ENCODE measurements at regions not wholly inside any gene's neighbourhood (a gene's known extent, or its start where the extent isn't known, plus 50 kb on each side); places are given as distances from the start of the nearest gene placed in this dataset.

DNA sequence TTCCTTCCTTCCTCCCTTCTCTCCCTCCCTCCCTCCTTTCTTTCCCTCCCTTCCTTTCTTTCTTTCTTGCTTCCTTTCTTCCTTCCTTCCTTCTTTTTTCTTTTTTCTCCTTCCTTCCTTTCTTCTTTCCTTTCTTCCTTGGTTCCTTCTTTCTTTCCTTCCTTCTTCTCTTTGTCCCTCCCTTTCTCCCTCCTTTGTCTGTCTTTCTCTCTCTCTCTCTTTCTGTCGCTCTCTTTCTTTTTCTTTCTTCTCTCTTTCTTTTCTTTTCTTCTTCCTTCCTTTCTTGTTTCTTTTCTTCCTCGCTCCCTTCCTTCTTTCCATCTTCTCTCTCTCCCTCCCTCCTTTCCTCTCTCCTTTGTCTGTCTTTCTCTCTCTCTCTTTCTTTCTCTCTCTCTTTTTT, 601.9 kb upstream of the JAG1 start:
- no peak overlapping the region for H3K9ac ChIP-seq (ENCODE audit: low read length)
- no peak overlapping the region for H3K4me3 ChIP-seq (ENCODE audit: low read length)
- H3K9me3 ChIP-seq (ENCODE audit: control insufficient read depth, low read length) = no peaks in the 10 kb centered on the region
- no peaks in the 10 kb centered on the region for H3K36me3 ChIP-seq (ENCODE audit: control insufficient read depth, insufficient read depth, low read length)
- H3K4me1 ChIP-seq (ENCODE audit: control insufficient read depth, insufficient read depth, low read length) = no peaks in the 10 kb centered on the region
- H3K27me3 ChIP-seq (ENCODE audit: control insufficient read depth, insufficient read depth, low read length) = no peaks in the 10 kb centered on the region

DNA sequence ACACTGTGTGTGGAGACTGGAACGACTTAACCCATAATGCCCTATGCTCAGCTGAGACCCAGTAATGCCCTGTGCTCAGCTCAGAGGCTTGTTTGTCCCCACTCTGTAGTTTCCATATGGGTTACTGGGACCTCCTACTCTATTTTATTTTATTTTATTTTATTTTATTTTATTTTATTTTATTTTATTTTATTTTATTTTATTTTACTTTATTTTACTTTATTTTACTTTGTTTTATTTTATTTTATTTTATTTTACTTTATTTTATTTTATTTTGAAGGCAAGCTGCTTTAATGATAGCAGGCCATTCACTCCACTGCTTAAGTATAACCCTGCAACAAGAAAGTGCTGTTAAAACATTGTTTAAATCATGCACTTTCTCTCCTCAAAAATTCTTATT, 603.4 kb upstream of the JAG1 start:
- Histone ChIP-seq H3K4me1 (ENCODE audit: control insufficient read depth, insufficient read depth, low read length) (no peaks in the 10 kb centered on the region), H3K9me3 (ENCODE audit: control insufficient read depth, low read length) (no peaks in the 10 kb centered on the region), H3K36me3 (ENCODE audit: control insufficient read depth, insufficient read depth, low read length) (no peaks in the 10 kb centered on the region), H3K9ac (ENCODE audit: low read length) (no peak overlapping the region), H3K27me3 (ENCODE audit: control insufficient read depth, insufficient read depth, low read length) (no peaks in the 10 kb centered on the region), H3K4me3 (ENCODE audit: low read length) (no peak overlapping the region)

DNA sequence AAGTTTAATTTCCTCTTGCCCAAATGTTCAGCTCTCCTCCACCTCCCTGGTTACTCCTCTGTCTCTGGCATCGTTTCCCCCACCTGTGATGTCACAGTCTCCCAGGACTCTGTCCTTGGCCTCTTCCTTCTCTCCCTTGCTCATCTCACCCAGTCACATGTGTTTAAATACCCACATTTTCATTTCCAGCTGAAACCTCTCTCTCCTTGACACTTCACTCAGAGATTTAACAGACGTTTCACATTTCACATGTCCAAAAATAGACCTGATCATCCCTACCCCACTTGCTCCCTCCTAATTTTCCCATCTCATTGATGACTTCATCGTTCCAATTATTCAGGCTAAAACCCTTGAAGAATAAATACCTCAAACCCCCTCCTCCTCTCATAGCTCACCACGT, 604.1 kb upstream of the JAG1 start:
- H3K36me3 ChIP-seq (ENCODE audit: control insufficient read depth, insufficient read depth, low read length) = no peaks in the 10 kb centered on the region
- H3K9ac ChIP-seq (ENCODE audit: low read length) = no peak overlapping the region
- no peaks in the 10 kb centered on the region for H3K27me3 ChIP-seq (ENCODE audit: control insufficient read depth, insufficient read depth, low read length)
- no peak overlapping the region for H3K4me3 ChIP-seq (ENCODE audit: low read length)
- no peaks in the 10 kb centered on the region for H3K9me3 ChIP-seq (ENCODE audit: control insufficient read depth, low read length)
- H3K4me1 ChIP-seq (ENCODE audit: control insufficient read depth, insufficient read depth, low read length) = no peaks in the 10 kb centered on the region

DNA sequence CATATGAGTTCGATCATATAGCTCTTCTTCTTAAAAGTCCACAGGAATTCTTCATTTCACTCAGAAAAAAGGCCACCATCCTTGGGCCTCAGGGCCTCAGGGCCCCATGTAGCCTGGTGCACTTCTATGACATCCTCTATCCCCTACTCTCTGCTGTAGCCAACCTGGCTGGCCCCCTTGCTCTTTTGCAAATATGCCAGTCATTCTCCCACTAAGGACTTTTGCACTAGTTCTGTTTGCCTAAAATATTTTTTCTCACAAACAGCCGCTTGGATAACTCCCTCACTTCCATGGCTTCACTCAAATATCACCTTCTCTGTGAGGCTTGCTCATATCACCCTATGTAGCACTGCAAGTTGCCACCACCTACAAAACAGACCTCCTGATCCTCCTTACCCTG, 604.7 kb upstream of the JAG1 start:
- no peaks in the 10 kb centered on the region for H3K36me3 ChIP-seq (ENCODE audit: control insufficient read depth, insufficient read depth, low read length)
- no peak overlapping the region for H3K4me3 ChIP-seq (ENCODE audit: low read length)
- H3K4me1 ChIP-seq (ENCODE audit: control insufficient read depth, insufficient read depth, low read length) = no peaks in the 10 kb centered on the region
- H3K9me3 ChIP-seq (ENCODE audit: control insufficient read depth, low read length) = no peaks in the 10 kb centered on the region
- H3K9ac ChIP-seq (ENCODE audit: low read length) = no peak overlapping the region
- H3K27me3 ChIP-seq (ENCODE audit: control insufficient read depth, insufficient read depth, low read length) = no peaks in the 10 kb centered on the region

DNA sequence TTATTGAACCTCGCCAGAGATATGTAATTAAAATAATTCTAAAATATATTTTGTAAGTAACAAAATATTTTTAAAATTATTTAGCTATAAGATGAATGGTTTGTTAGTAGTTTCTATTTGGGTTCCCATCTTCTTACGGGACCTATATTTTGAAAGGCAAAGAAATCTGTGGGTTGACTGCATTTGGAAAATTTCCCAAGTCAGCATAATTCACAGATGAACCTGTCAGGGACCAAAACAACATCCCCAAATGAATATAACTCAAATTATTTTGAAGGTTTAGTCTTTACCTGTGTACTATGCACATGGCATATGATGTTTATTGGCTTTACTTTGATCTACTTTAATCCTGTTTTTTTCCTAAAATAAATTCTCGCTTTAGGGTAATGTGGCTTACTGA, 607.4 kb upstream of the JAG1 start:
- Histone ChIP-seq H3K36me3 (ENCODE audit: control insufficient read depth, insufficient read depth, low read length) (no peaks in the 10 kb centered on the region), H3K4me1 (ENCODE audit: control insufficient read depth, insufficient read depth, low read length) (no peaks in the 10 kb centered on the region), H3K4me3 (ENCODE audit: low read length) (no peak overlapping the region), H3K9ac (ENCODE audit: low read length) (no peak overlapping the region), H3K27me3 (ENCODE audit: control insufficient read depth, insufficient read depth, low read length) (no peaks in the 10 kb centered on the region), H3K9me3 (ENCODE audit: control insufficient read depth, low read length) (no peaks in the 10 kb centered on the region)

DNA sequence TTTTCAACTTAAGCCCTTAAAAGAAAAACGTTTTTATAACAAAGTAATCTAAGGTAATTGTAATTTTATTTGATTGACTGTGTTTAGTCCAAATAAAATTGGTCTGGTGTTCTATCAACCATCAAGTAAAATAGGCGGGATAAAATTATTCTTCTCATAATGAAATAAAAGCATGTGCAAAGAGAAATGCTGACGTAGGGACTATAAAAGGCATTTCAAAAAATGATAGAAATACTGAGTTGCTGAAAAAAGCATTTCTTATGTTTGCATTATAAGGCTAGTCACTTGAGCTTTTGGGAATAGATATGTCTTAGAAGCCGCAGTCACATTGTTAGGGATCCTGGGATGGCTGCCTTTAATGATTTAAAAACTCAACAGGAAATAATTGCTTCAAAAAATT, 608.0 kb upstream of the JAG1 start:
- H3K9me3 ChIP-seq (ENCODE audit: control insufficient read depth, low read length) = no peaks in the 10 kb centered on the region
- H3K9ac ChIP-seq (ENCODE audit: low read length) = no peak overlapping the region
- H3K36me3 ChIP-seq (ENCODE audit: control insufficient read depth, insufficient read depth, low read length) = no peaks in the 10 kb centered on the region
- no peaks in the 10 kb centered on the region for H3K27me3 ChIP-seq (ENCODE audit: control insufficient read depth, insufficient read depth, low read length)
- H3K4me1 ChIP-seq (ENCODE audit: control insufficient read depth, insufficient read depth, low read length) = no peaks in the 10 kb centered on the region
- no peak overlapping the region for H3K4me3 ChIP-seq (ENCODE audit: low read length)

GRCh38 chr20:11287126-11287525, 613.3 kb upstream of the JAG1 start:
- Histone ChIP-seq H3K9me3 (ENCODE audit: control insufficient read depth, low read length) (no peaks in the 10 kb centered on the region), H3K36me3 (ENCODE audit: control insufficient read depth, insufficient read depth, low read length) (no peaks in the 10 kb centered on the region), H3K27me3 (ENCODE audit: control insufficient read depth, insufficient read depth, low read length) (no peaks in the 10 kb centered on the region), H3K9ac (ENCODE audit: low read length) (no peak overlapping the region), H3K4me3 (ENCODE audit: low read length) (no peak overlapping the region), H3K4me1 (ENCODE audit: control insufficient read depth, insufficient read depth, low read length) (no peaks in the 10 kb centered on the region)

GRCh38 chr20:11296221-11296620, 621.5 kb upstream of the BTBD3 start:
- Histone ChIP-seq H3K36me3 (ENCODE audit: control insufficient read depth, insufficient read depth, low read length) (no peaks in the 10 kb centered on the region), H3K4me3 (ENCODE audit: low read length) (no peak overlapping the region), H3K27me3 (ENCODE audit: control insufficient read depth, insufficient read depth, low read length) (no peaks in the 10 kb centered on the region), H3K4me1 (ENCODE audit: control insufficient read depth, insufficient read depth, low read length) (no peaks in the 10 kb centered on the region), H3K9me3 (ENCODE audit: control insufficient read depth, low read length) (no peaks in the 10 kb centered on the region), H3K9ac (ENCODE audit: low read length) (no peak overlapping the region)

DNA sequence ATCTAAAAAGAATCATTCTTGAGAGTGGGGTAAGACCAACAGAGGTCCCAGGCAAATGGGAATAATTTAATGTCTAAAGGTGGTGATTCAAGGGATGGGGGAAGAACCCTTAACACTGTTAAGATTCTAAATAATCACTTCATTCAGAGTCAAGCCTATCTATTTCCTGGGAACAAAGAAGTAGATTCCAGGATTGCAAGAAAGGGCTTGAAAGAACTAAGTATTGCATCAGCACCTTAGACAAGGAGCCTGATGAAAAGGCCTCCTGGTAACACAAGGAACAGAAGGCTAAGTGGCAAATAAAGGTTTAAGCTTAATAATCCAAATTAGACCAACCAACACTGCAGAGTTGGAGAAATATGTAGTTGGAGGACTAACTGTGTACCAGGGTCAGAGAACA, 620.7 kb upstream of the BTBD3 start:
- H3K27me3 ChIP-seq (ENCODE audit: control insufficient read depth, insufficient read depth, low read length) = no peaks in the 10 kb centered on the region
- no peak overlapping the region for H3K9ac ChIP-seq (ENCODE audit: low read length)
- H3K36me3 ChIP-seq (ENCODE audit: control insufficient read depth, insufficient read depth, low read length) = no peaks in the 10 kb centered on the region
- no peaks in the 10 kb centered on the region for H3K9me3 ChIP-seq (ENCODE audit: control insufficient read depth, low read length)
- no peak overlapping the region for H3K4me3 ChIP-seq (ENCODE audit: low read length)
- H3K4me1 ChIP-seq (ENCODE audit: control insufficient read depth, insufficient read depth, low read length) = no peaks in the 10 kb centered on the region

GRCh38 chr20:11301699-11302098, 616.0 kb upstream of the BTBD3 start:
- Histone ChIP-seq H3K9ac (ENCODE audit: low read length) (no peak overlapping the region), H3K36me3 (ENCODE audit: control insufficient read depth, insufficient read depth, low read length) (no peaks in the 10 kb centered on the region), H3K4me3 (ENCODE audit: low read length) (no peak overlapping the region), H3K27me3 (ENCODE audit: control insufficient read depth, insufficient read depth, low read length) (no peaks in the 10 kb centered on the region), H3K9me3 (ENCODE audit: control insufficient read depth, low read length) (no peaks in the 10 kb centered on the region), H3K4me1 (ENCODE audit: control insufficient read depth, insufficient read depth, low read length) (no peaks in the 10 kb centered on the region)

DNA sequence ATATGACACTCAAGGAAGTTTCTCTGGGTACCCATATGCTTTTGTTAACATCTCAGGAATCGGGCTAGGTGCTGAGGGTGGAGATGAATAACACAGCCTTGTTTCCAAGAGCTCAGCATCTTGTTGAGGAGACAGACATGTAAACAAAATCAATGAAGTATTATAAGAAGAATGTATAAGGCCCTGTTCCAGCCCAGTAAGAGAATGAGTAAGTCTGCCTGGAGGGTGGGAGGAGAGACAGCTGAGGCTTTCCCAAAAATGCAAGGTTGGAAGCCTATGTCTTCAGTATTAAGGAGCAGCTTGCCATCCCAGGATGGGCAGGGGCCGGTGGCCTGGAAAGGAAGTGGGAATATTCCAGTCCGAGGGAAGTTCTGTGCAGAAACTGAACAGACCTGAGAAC, 615.3 kb upstream of the BTBD3 start:
- Histone ChIP-seq H3K4me1 (ENCODE audit: control insufficient read depth, insufficient read depth, low read length) (no peaks in the 10 kb centered on the region), H3K27me3 (ENCODE audit: control insufficient read depth, insufficient read depth, low read length) (no peaks in the 10 kb centered on the region), H3K9me3 (ENCODE audit: control insufficient read depth, low read length) (no peaks in the 10 kb centered on the region), H3K36me3 (ENCODE audit: control insufficient read depth, insufficient read depth, low read length) (no peaks in the 10 kb centered on the region), H3K4me3 (ENCODE audit: low read length) (no peak overlapping the region), H3K9ac (ENCODE audit: low read length) (no peak overlapping the region)

GRCh38 chr20:11304795-11305194, 612.9 kb upstream of the BTBD3 start:
- H3K27me3 ChIP-seq (ENCODE audit: control insufficient read depth, insufficient read depth, low read length) = no peaks in the 10 kb centered on the region
- no peaks in the 10 kb centered on the region for H3K9me3 ChIP-seq (ENCODE audit: control insufficient read depth, low read length)
- H3K9ac ChIP-seq (ENCODE audit: low read length) = no peak overlapping the region
- no peaks in the 10 kb centered on the region for H3K4me1 ChIP-seq (ENCODE audit: control insufficient read depth, insufficient read depth, low read length)
- H3K36me3 ChIP-seq (ENCODE audit: control insufficient read depth, insufficient read depth, low read length) = no peaks in the 10 kb centered on the region
- H3K4me3 ChIP-seq (ENCODE audit: low read length) = no peak overlapping the region

- H3K4me3 ChIP-seq (ENCODE audit: low read length) = no peak overlapping the region
- H3K4me1 ChIP-seq (ENCODE audit: control insufficient read depth, insufficient read depth, low read length) = no peaks in the 10 kb centered on the region
- H3K27me3 ChIP-seq (ENCODE audit: control insufficient read depth, insufficient read depth, low read length) = no peaks in the 10 kb centered on the region
- H3K36me3 ChIP-seq (ENCODE audit: control insufficient read depth, insufficient read depth, low read length) = no peaks in the 10 kb centered on the region
- H3K9ac ChIP-seq (ENCODE audit: low read length) = no peak overlapping the region
- H3K9me3 ChIP-seq (ENCODE audit: control insufficient read depth, low read length) = no peaks in the 10 kb centered on the region
These were observed 612.3 kb upstream of the BTBD3 start for GRCh38 chr20:11305406-11305805.

All from mucosa of stomach (tissue), 1 donor.